ENCODE measurements at regions not wholly inside any gene's neighbourhood (a gene's known extent, or its start where the extent isn't known, plus 50 kb on each side); places are given as distances from the start of the nearest gene placed in this dataset.

GRCh38 chr6:92911301-92911700 is 508.1 kb downstream of the EPHA7 start:
- Histone ChIP-seq H3K4me3 (ENCODE audit: low read depth, low read length) (no peak overlapping the region), H3K9me3 (ENCODE audit: control insufficient read depth, insufficient read depth, low read length) (no peaks in the 10 kb centered on the region), H3K27ac (ENCODE audit: low read depth, low read length) (no peak overlapping the region), H3K27me3 (ENCODE audit: control insufficient read depth, insufficient read depth, low read length) (no peaks in the 10 kb centered on the region)
- DNase-seq (ENCODE audit: low read depth, low spot score) = no peak
- TF ChIP-seq CTCF (IDR thresholded peaks at IDR 0.05; ENCODE audit: low read depth, low read length) = no peak
- ChIA-PET CTCF (interaction anchor here (0.6 to 0.7 kb wide), 2 partner anchors 18 to 469 kb away, joined by 3 to 5 read pairs; no protein-coding TSS in a partner anchor), POLR2A (no interaction called here)

GRCh38 chr6:92910646-92911045 is 508.7 kb downstream of the EPHA7 start:
- ChIA-PET CTCF (interaction anchor here (0.7 kb wide), 1 partner anchor 19 kb away, joined by 5 read pairs; no protein-coding TSS in a partner anchor), POLR2A (no interaction called here)
- no peaks in the 10 kb centered on the region for H3K27me3 ChIP-seq (ENCODE audit: control insufficient read depth, insufficient read depth, low read length)
- TF ChIP-seq CTCF (IDR thresholded peaks at IDR 0.05; ENCODE audit: low read depth, low read length) = no peak
- H3K9me3 ChIP-seq (ENCODE audit: control insufficient read depth, insufficient read depth, low read length) = no peaks in the 10 kb centered on the region
- no peak overlapping the region for H3K27ac ChIP-seq (ENCODE audit: low read depth, low read length)
- no peak overlapping the region for H3K4me3 ChIP-seq (ENCODE audit: low read depth, low read length)
- no peak for DNase-seq (ENCODE audit: low read depth, low spot score)

GRCh38 chr6:92906385-92906784 is 513.0 kb downstream of the EPHA7 start:
- no peaks in the 10 kb centered on the region for H3K27me3 ChIP-seq (ENCODE audit: control insufficient read depth, insufficient read depth, low read length)
- DNase-seq (ENCODE audit: low read depth, low spot score) = no peak
- no peaks in the 10 kb centered on the region for H3K9me3 ChIP-seq (ENCODE audit: control insufficient read depth, insufficient read depth, low read length)
- H3K4me3 ChIP-seq (ENCODE audit: low read depth, low read length) = no peak overlapping the region
- H3K27ac ChIP-seq (ENCODE audit: low read depth, low read length) = no peak overlapping the region
- ChIA-PET CTCF (no interaction called here), POLR2A (no interaction called here)
- no peak for TF ChIP-seq CTCF (IDR thresholded peaks at IDR 0.05; ENCODE audit: low read depth, low read length)

GRCh38 chr6:92893741-92894140 is 525.6 kb downstream of the EPHA7 start:
- POLR2A ChIA-PET = no interaction called here
- Histone ChIP-seq H3K9me3 (ENCODE audit: control insufficient read depth, insufficient read depth, low read length) (peaks cover 7% of the 10 kb centered on the region), H3K27me3 (ENCODE audit: control insufficient read depth, insufficient read depth, low read length) (no peaks in the 10 kb centered on the region), H3K4me3 (ENCODE audit: low read depth, low read length) (no peak overlapping the region), H3K27ac (ENCODE audit: low read depth, low read length) (no peak overlapping the region)
- DNase-seq (ENCODE audit: low read depth, low spot score) = no peak
- TF ChIP-seq CTCF (IDR thresholded peaks at IDR 0.05; ENCODE audit: low read depth, low read length) = no peak
- CTCF ChIA-PET = no interaction called here

- DNase-seq (ENCODE audit: low read depth, low spot score) = no peak
- ChIA-PET POLR2A (no interaction called here), CTCF (no interaction called here)
- no peak for TF ChIP-seq CTCF (IDR thresholded peaks at IDR 0.05; ENCODE audit: low read depth, low read length)
- peaks cover 7% of the 10 kb centered on the region for H3K9me3 ChIP-seq (ENCODE audit: control insufficient read depth, insufficient read depth, low read length)
- H3K27ac ChIP-seq (ENCODE audit: low read depth, low read length) = no peak overlapping the region
- H3K4me3 ChIP-seq (ENCODE audit: low read depth, low read length) = no peak overlapping the region
- H3K27me3 ChIP-seq (ENCODE audit: control insufficient read depth, insufficient read depth, low read length) = no peaks in the 10 kb centered on the region
Measured at GRCh38 chr6:92892626-92893170, 526.7 kb downstream of the EPHA7 start.

Measured in AG04450 (cell line).